Caco-2 (cell line): ENCODE measurements at regions not wholly inside any gene's neighbourhood (a gene's known extent, or its start where the extent isn't known, plus 50 kb on each side); places are given as distances from the start of the nearest gene placed in this dataset.

Experiments
- BruUV-seq: library from RNA; stranded (reverse); fragments of 400-500 nt; replicated peaks from 2 replicates; lab custom pipeline; 2021; lab: Mats Ljungman, UMichigan
- CTCF ChIA-PET: fragments of 300-600 bp; sonication (Branson Sonifier 250); formaldehyde crosslinking; loops from one replicate; lab custom pipeline; 2022; ENCODE audit warnings: antibody characterized with exemption; lab: Charles Lee
- POLR2A ChIA-PET: fragments of 300-600 bp; sonication (Branson Sonifier 250); formaldehyde crosslinking; loops from one replicate; lab custom pipeline; 2022; ENCODE audit warnings: antibody characterized with exemption; lab: Charles Lee
- DNase-seq, 2 experiments: peaks; one replicate each; pipeline versions ENCODE4 v3.0.0 to v3.0.0-alpha.2; 2020 to 2022
- H3K27me3 ChIP-seq: replicated peaks from 2 replicates; pipeline ENCODE4 v1.6.0; 2011; ENCODE audit warnings: low read length; ENCODE audit not compliant: control insufficient read depth, insufficient read depth
- H3K36me3 ChIP-seq: 2 replicates; pipeline ENCODE4 v1.5.1; 2011; ENCODE audit warnings: low read length; ENCODE audit not compliant: control insufficient read depth, insufficient read depth
- H3K4me1 ChIP-seq: fragments of 250-450 bp; sonication (Bioruptor Pico); 2 replicates; pipeline ENCODE4 v1.5.1; 2020; ENCODE audit warnings: mild to moderate bottlenecking
- H3K4me3 ChIP-seq: 2 replicates; pipeline ENCODE4 v1.5.1; 2011; ENCODE audit warnings: low read depth, mild to moderate bottlenecking, control low read depth, low read length
- H3K9me3 ChIP-seq: fragments of 250-450 bp; sonication (Bioruptor Pico); 2 replicates; pipeline ENCODE4 v1.5.1; 2020; ENCODE audit warnings: mild to moderate bottlenecking, moderate library complexity
- H3K27ac Mint-ChIP-seq: one replicate; pipeline ENCODE4 v1.8.0; 2022; ENCODE audit warnings: mixed read lengths; ENCODE audit not compliant: unreplicated experiment
- H3K27me3 Mint-ChIP-seq: one replicate; pipeline ENCODE4 v1.8.0; 2022; ENCODE audit warnings: mixed read lengths; ENCODE audit not compliant: insufficient read depth, unreplicated experiment
- H3K36me3 Mint-ChIP-seq: one replicate; pipeline ENCODE4 v1.8.0; 2022; ENCODE audit warnings: mild to moderate bottlenecking, mixed read lengths; ENCODE audit not compliant: insufficient read depth, unreplicated experiment
- H3K4me1 Mint-ChIP-seq: one replicate; pipeline ENCODE4 v1.8.0; 2022; ENCODE audit warnings: low read depth, mixed read lengths; ENCODE audit not compliant: unreplicated experiment
- H3K4me3 Mint-ChIP-seq: one replicate; pipeline ENCODE4 v1.8.0; 2022; ENCODE audit warnings: mild to moderate bottlenecking, moderate library complexity, mixed read lengths; ENCODE audit not compliant: unreplicated experiment
- H3K9me3 Mint-ChIP-seq: one replicate; pipeline ENCODE4 v1.8.0; 2022; ENCODE audit warnings: mixed read lengths; ENCODE audit not compliant: unreplicated experiment
- intact Hi-C: fragments of 100-400 bp; cut with micrococcal nuclease; formaldehyde crosslinking; loops from one replicate; pipeline ENCODE4 v1.10.0; 2022; ENCODE audit not compliant: unreplicated experiment
- TF ChIP-seq, protein P1 (sequence below), 2 experiments: fragments of 200-600 bp in 1 of 2; IDR thresholded peaks; 1 replicate in 1 of 2; 2 replicates in 1 of 2; pipeline versions ENCODE4 v1.5.1 to v1.8.0; 2011 to 2022; ENCODE audit warnings: antibody characterized with exemption in 1 of 2, control low read depth in 1 of 2, inconsistent platforms in 1 of 2, low read depth in 1 of 2, low read length in 1 of 2, mild to moderate bottlenecking in 1 of 2, moderate library complexity in 1 of 2; ENCODE audit not compliant: insufficient read depth in 1 of 2, severe bottlenecking in 1 of 2, unreplicated experiment in 1 of 2

GRCh38 chr6:22067122-22067521, 229.7 kb downstream of the PRL start:
- no peak for DNase-seq
- no peak overlapping the region for H3K27ac Mint-ChIP-seq
- H3K27me3 Mint-ChIP-seq, result no peaks in the 10 kb centered on the region
- no peak overlapping the region for H3K4me3 Mint-ChIP-seq
- TF ChIP-seq, protein P1, sequence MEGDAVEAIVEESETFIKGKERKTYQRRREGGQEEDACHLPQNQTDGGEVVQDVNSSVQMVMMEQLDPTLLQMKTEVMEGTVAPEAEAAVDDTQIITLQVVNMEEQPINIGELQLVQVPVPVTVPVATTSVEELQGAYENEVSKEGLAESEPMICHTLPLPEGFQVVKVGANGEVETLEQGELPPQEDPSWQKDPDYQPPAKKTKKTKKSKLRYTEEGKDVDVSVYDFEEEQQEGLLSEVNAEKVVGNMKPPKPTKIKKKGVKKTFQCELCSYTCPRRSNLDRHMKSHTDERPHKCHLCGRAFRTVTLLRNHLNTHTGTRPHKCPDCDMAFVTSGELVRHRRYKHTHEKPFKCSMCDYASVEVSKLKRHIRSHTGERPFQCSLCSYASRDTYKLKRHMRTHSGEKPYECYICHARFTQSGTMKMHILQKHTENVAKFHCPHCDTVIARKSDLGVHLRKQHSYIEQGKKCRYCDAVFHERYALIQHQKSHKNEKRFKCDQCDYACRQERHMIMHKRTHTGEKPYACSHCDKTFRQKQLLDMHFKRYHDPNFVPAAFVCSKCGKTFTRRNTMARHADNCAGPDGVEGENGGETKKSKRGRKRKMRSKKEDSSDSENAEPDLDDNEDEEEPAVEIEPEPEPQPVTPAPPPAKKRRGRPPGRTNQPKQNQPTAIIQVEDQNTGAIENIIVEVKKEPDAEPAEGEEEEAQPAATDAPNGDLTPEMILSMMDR (IDR thresholded peaks at IDR 0.05; ENCODE audit: insufficient read depth in 1 of 2, low read depth in 1 of 2, low read length in 1 of 2, severe bottlenecking in 1 of 2, unreplicated experiment in 1 of 2), result no peak
- no peaks in the 10 kb centered on the region for H3K9me3 Mint-ChIP-seq
- intact Hi-C loops, result no loop called here
- H3K4me1 Mint-ChIP-seq, result no peaks in the 10 kb centered on the region
- POLR2A ChIA-PET, result no interaction called here
- Histone ChIP-seq H3K27me3 (no peaks in the 10 kb centered on the region), H3K36me3 (no peaks in the 10 kb centered on the region), H3K4me1 (no peaks in the 10 kb centered on the region), H3K9me3 (no peaks in the 10 kb centered on the region), H3K4me3 (no peak overlapping the region)
- H3K36me3 Mint-ChIP-seq, result no peaks in the 10 kb centered on the region
- CTCF ChIA-PET, result no interaction called here
- BruUV-seq, result no TSS peak

GRCh38 chr6:22067671-22068070, 229.2 kb downstream of the PRL start:
- H3K4me3 Mint-ChIP-seq, result no peak overlapping the region
- H3K27me3 ChIP-seq, result no peaks in the 10 kb centered on the region
- no peak for DNase-seq
- H3K27me3 Mint-ChIP-seq, result no peaks in the 10 kb centered on the region
- no peaks in the 10 kb centered on the region for H3K36me3 ChIP-seq
- no peaks in the 10 kb centered on the region for H3K36me3 Mint-ChIP-seq
- BruUV-seq, result no TSS peak
- CTCF ChIA-PET, result no interaction called here
- TF ChIP-seq, protein P1 (IDR thresholded peaks at IDR 0.05; ENCODE audit: insufficient read depth in 1 of 2, low read depth in 1 of 2, low read length in 1 of 2, severe bottlenecking in 1 of 2, unreplicated experiment in 1 of 2), result no peak
- intact Hi-C loops, result no loop called here
- no peaks in the 10 kb centered on the region for H3K4me1 Mint-ChIP-seq
- H3K9me3 ChIP-seq, result no peaks in the 10 kb centered on the region
- H3K27ac Mint-ChIP-seq, result no peak overlapping the region
- no peaks in the 10 kb centered on the region for H3K9me3 Mint-ChIP-seq
- POLR2A ChIA-PET, result no interaction called here
- no peak overlapping the region for H3K4me3 ChIP-seq
- no peaks in the 10 kb centered on the region for H3K4me1 ChIP-seq

GRCh38 chr6:22068561-22069305, 228.1 kb downstream of the PRL start:
- no peaks in the 10 kb centered on the region for H3K27me3 Mint-ChIP-seq
- Histone ChIP-seq H3K4me3 (no peak overlapping the region), H3K4me1 (no peaks in the 10 kb centered on the region), H3K9me3 (no peaks in the 10 kb centered on the region), H3K27me3 (no peaks in the 10 kb centered on the region), H3K36me3 (no peaks in the 10 kb centered on the region)
- no peak for DNase-seq
- TF ChIP-seq, protein P1 (IDR thresholded peaks at IDR 0.05; ENCODE audit: insufficient read depth in 1 of 2, low read depth in 1 of 2, low read length in 1 of 2, severe bottlenecking in 1 of 2, unreplicated experiment in 1 of 2), result no peak
- CTCF ChIA-PET, result no interaction called here
- H3K9me3 Mint-ChIP-seq, result no peaks in the 10 kb centered on the region
- H3K36me3 Mint-ChIP-seq, result no peaks in the 10 kb centered on the region
- no peak overlapping the region for H3K27ac Mint-ChIP-seq
- intact Hi-C loops, result no loop called here
- POLR2A ChIA-PET, result no interaction called here
- H3K4me1 Mint-ChIP-seq, result no peaks in the 10 kb centered on the region
- no peak overlapping the region for H3K4me3 Mint-ChIP-seq
- no TSS peak for BruUV-seq
